NCI-H2196 (cell line): ENCODE measurements at regions not wholly inside any gene's neighbourhood (a gene's known extent, or its start where the extent isn't known, plus 50 kb on each side); places are given as distances from the start of the nearest gene placed in this dataset.

Experiments
- DNase-seq: peaks from one replicate; lab custom pipeline; 2025; ENCODE audit not compliant: unreplicated experiment; lab: John Stamatoyannopoulos, UW

GRCh38 chr22:48548391-48548790 is 1279.3 kb downstream of the BRD1 start:
- DNase-seq, result no peak

GRCh38 chr22:48547971-48548370 is 1279.7 kb downstream of the BRD1 start:
- DNase-seq, result no peak

DNA sequence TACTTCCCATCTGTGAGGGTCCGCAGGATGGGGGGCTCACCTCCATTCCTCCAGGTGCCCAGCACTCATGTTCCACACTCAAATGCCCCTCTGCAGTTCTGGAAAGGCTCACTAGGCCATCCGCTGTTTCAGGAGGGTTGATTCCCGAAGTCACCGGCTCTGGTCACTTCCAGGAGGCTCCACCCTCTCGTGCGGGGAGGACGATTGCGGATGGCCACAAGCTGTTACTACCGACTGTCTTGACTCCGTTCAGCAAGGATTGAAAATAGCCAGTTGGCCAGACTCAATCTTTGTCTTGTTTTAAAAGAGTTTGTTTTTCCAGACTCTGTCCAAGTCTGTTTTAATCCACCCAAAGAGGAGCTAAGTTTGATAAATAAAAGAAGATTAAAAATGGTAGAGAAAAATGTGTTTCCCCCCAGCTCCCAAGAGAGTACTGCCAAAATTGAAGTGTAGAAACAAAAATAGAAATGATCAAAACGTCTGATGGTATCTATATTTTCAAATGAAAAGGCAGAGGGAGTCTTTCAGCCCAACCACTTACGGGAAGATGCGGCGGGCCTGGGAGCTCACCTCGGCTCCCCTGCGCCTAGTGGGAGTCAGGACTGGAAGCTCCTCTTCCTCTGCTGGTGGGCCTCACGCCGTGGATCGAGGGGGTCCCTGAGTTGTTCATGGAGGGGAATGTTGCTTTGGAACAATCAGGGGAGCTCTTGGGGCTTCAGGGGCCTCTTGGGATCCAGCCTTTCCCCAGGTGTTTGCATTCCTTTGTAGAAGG is 1280.8 kb downstream of the BRD1 start:
- DNase-seq, result no peak

GRCh38 chr22:48545987-48546386 is 1281.7 kb downstream of the BRD1 start:
- DNase-seq, result no peak

GRCh38 chr22:48541401-48542098 is 1286.1 kb downstream of the BRD1 start:
- no peak for DNase-seq

DNA sequence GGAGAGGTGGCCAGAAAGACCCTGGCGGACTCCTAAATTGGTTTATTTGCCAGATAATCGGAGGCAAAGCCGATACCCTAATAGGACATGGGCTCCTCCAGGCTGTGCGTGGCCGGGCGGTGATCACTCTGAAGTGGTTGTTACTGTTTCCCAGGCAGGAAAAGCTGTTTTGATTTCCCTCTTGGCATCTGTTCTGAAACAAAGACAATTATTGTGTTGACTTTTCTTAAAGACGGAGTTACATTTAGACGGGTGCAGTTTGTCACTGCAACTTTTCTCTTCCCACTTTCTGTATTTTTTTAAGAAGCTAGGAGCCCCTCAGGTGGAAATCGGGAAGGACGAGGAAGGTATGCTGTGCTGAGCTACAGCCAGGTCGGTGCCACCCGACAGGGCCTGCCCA is 1288.4 kb downstream of the BRD1 start:
- no peak for DNase-seq

DNA sequence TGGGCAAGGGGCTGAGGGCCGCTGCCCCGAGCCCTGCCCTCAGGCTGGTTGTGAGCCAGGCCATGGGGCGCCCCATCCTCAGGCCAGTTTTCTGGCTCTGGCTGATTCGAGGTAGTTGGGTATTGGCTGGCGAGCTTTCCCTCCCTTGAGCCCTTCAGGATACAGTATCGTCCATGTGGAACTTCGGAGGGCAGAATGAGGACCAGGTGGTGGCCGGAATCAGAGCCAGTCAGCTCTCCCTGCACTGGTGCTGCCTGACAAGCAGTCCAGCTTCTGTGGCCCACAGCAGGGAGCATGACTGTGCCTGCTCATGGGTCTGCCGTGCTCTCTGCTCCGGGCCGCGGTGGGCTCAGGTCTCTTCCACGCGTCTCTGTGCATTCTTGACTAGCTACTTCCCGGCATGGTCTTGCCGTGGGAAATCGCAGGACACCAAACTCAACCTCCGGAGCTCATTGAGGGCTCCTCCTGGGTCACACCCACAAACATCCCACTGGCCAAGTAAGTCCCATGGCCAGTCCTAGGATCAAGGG is 1289.3 kb downstream of the BRD1 start:
- no peak for DNase-seq

GRCh38 chr22:48537343-48537680 is 1290.4 kb downstream of the BRD1 start:
- DNase-seq, result no peak

DNA sequence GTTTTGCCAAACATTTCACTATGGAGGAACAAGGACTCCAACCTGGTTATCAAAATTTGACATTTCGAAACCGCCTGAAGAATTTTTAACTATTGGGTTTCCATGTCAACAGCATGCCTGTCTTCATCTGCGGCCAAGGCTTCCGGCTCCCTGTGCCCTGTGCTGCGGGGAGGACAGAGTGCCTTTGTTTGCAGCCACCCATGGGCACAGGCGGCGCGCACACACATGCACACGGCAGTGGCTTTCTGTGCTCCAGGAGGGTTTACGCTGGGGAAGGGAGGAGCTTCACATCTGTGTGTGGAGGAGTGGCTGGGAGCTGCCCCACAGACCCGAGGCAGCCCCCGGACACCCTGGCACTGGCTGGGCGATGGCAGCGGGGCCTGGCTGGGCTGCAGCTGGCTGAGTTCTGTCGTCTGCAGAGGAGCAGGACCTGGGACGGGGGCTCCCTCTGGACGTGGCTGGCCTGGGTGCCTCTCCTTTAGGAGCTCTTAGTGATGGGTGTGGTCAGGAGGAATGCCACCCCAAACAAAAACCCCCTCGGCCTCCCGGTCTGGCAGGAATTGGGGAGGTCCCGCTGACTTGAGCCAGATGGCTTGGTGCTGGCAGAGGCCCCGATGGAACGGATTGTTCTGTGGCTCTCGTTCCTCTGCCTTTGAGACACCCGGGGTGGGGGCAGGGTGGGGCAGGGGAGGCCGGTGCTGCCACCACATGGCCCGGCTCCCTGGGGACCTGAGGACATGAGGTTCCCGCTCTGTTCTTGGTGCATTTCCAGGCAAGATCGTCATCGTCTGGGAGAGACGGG is 1290.9 kb downstream of the BRD1 start:
- no peak for DNase-seq

DNA sequence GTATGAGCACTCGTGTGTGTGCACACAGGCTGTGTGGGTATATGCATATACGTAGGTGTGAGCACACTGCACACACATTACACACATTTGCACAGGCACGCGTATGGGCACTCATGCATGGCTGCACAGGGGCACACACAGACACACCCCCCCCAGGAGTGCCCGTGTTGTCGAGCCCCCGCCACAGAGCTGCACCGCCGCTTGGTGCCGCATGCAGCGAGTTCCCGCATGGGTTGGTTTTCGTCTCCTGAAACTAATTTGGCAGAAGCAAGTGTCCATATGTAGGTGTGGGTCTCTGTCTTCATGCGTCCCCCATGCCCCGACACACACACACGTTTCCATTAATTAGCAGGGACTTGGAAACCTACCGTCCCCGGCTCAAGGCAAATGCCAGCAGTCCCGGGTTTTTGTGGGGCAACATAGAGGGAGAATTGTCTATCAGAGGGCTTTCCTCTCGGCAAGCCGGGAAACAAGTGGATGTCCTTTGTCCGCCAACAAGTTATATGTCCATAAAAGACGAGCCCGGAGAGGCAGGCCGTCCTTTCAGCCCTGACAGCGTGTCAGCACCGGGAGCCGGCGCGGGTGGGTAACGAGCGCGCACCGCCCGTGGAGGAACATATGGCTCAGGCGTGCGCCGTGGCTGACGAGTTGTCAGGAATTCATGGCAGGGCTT is 1291.7 kb downstream of the BRD1 start:
- DNase-seq, result no peak

- DNase-seq, result no peak
Observed at GRCh38 chr22:48534395-48534958, 1293.2 kb downstream of the BRD1 start.

- no peak for DNase-seq
Observed at GRCh38 chr22:48532986-48533385, 1294.7 kb downstream of the BRD1 start.

GRCh38 chr22:48531761-48532435 is 1295.8 kb downstream of the BRD1 start:
- no peak for DNase-seq

- DNase-seq, result no peak
Observed at GRCh38 chr22:48531108-48531507, 1296.6 kb downstream of the BRD1 start.

DNA sequence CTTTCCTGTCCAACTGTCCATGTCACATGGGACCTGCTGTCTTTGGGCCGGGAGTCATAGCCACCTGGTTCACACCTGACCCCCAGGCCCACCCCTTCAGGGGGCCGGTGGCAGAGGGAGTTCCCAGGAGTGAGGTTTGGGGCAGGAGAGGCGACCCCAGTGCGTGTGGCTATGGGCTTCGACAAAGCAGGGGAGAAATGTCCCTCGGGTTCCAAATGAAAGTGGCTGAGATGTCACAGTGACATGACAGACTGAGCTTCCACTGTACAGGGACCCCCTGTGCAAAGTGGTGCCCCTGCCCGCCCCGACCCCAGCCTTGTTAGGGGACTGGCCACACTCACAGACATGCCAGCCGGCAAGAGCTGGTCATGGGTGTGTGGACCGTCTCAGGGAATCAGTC is 1297.0 kb downstream of the BRD1 start:
- DNase-seq, result no peak

DNA sequence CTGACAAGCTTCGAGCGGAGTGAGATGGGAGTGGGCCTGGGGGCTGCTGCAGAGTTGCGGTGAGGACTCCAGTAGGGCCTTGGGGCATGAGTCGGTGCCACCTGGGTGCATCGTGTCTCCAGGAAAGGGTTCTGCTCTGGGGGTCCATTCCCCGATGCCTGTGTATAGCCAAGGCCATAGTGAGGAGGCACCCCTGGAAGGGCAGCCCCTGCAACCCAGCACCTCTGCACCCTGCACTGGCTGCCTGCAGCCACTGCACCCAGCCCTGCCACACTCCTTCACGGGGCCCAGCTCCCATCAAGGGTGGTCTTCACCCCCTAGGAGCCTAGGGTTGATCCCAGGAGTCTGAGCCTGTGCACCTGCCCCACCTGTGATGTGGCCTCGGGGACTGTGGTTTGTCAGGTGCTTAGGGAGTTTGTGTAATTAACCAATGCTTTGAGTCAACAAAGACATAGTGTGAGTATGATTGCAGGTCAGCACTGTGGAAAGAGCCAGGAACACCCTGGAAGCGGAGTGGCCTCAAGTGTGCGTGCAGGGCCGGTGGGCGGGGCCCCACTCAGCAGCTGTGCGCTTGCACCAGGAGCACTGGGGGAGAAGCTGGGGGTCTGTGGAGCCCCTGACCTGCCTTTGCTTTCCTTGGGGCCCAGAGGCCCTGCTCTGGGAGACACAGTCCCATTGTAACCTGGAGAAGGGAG is 1299.3 kb downstream of the BRD1 start:
- no peak for DNase-seq

DNA sequence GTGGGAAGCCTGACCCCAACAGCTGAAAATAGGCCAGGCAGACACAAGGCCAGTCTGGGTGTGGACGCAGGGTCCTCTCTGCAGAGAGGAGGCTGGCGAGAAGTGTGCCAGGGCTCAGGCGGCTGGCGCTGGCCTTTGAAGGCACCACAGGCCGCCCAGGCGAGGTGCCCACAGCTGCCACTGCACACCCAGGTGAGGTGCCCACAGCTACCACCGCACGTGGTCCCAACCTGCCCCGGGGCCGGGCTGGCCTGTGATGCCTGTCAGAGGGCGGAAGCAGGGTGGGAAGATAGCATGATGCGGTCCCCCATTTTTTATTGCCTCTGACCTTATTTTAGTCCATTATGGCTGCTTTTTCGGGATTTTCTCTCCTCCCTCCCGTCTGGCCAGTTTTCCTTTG is 1303.9 kb downstream of the BRD1 start:
- no peak for DNase-seq

- DNase-seq, result no peak
Observed at GRCh38 chr22:48523091-48523490, 1304.6 kb downstream of the BRD1 start.

DNA sequence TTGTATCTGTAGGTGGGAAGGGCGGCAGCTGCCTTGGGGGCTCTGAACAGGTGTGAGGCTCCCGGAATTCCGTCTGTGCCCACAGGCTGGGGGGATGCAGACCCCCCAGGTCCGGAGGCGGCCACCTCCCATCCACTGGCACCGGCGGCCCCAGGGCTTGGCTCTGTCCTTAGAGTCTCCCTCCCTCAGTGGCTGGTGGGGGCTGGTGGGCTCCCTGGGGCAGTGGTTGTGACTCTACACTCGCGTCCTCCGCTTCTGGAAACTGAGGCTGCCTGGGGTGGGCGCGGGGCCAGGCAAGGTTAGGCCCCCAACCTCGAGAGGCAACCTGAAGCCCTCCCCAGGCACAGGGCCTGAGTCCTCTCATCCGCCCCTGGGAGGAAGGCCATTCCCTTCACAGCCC is 1305.4 kb downstream of the BRD1 start:
- DNase-seq, result no peak
